Retinal pigment epithelial cell (primary cell): ENCODE measurements at regions not wholly inside any gene's neighbourhood (a gene's known extent, or its start where the extent isn't known, plus 50 kb on each side); places are given as distances from the start of the nearest gene placed in this dataset.

Experiments used
- DNase-seq: peaks from one replicate; pipeline ENCODE4 v3.0.0-alpha.2; 2010; ENCODE audit warnings: low read depth
- H3K4me3 ChIP-seq: 2 replicates; pipeline ENCODE4 v1.5.1; 2011; ENCODE audit warnings: mild to moderate bottlenecking, low read length, control low read depth, moderate library complexity
- CTCF ChIP-seq: conservative IDR thresholded peaks from 2 replicates; pipeline ENCODE4 v1.5.1; 2011; ENCODE audit warnings: low read depth, low read length, control low read depth, inconsistent platforms

GRCh38 chr16:73171380-73171779, 123.5 kb upstream of the ZFHX3 start:
- H3K4me3 ChIP-seq: no peak overlapping the region
- no peak for DNase-seq
- no peak for TF ChIP-seq CTCF

- DNase-seq: no peak
- TF ChIP-seq CTCF: no peak
- no peak overlapping the region for H3K4me3 ChIP-seq
Observed at GRCh38 chr16:73170612-73171038, 122.7 kb upstream of the ZFHX3 start.

- peak; percentile 55 for DNase-seq
- H3K4me3 ChIP-seq: no peak overlapping the region
- TF ChIP-seq CTCF: no peak
Observed at GRCh38 chr16:73166947-73167550, 119.1 kb upstream of the ZFHX3 start.

- DNase-seq: no peak
- no peak for TF ChIP-seq CTCF
- H3K4me3 ChIP-seq: no peak overlapping the region
Observed at GRCh38 chr16:73166441-73166851, 118.5 kb upstream of the ZFHX3 start.

GRCh38 chr16:73163238-73163815, 115.4 kb upstream of the ZFHX3 start:
- TF ChIP-seq CTCF: no peak
- no peak for DNase-seq
- H3K4me3 ChIP-seq: no peak overlapping the region

- no peak overlapping the region for H3K4me3 ChIP-seq
- no peak for TF ChIP-seq CTCF
- no peak for DNase-seq
Observed at GRCh38 chr16:73161977-73162376, 114.0 kb upstream of the ZFHX3 start.

GRCh38 chr16:73159296-73159695, 111.4 kb upstream of the ZFHX3 start:
- no peak for TF ChIP-seq CTCF
- DNase-seq: no peak
- no peak overlapping the region for H3K4me3 ChIP-seq
